GM12874 (cell line): ENCODE measurements at regions not wholly inside any gene's neighbourhood (a gene's known extent, or its start where the extent isn't known, plus 50 kb on each side); places are given as distances from the start of the nearest gene placed in this dataset.

ENCODE experiments used
- TF ChIP-seq, protein P1 (sequence below): IDR thresholded peaks from 2 replicates; pipeline ENCODE4 v1.5.1; 2011; ENCODE audit warnings: low read depth, mild to moderate bottlenecking, control low read depth, low read length, moderate library complexity; ENCODE audit not compliant: insufficient read depth

DNA sequence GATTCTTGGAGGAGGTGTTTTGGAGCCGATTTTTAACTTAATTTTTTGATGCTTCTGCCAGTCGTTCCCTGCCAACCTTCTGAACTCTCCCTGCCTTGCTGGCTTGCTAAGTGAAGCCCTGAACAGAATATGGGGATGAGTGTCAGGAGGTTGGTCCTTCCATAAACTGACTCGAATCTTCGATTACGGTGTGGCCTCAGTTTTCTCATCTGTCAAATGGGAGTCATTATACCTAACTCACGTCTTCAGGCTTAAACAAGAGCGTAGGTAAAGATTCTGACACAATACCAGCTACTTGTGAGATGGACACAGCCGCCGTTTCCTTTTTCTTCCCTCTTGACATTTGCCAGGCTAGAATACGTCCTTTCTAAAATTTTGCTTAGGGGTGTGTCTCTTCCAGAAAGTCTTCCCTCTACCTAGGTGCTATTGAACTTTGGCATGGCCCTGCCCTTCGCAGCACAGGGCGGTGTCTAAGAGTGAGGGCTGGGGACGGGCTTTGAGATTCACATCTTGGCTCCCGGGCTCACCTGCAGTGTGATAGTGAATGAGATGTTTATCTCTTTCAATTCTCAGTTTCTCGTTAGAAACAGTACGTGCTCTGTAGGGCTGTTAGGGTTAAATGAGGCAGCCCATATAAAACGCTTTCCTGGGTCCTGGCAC lies 190.6 kb upstream of the SDK2 start:
- TF ChIP-seq, protein P1, sequence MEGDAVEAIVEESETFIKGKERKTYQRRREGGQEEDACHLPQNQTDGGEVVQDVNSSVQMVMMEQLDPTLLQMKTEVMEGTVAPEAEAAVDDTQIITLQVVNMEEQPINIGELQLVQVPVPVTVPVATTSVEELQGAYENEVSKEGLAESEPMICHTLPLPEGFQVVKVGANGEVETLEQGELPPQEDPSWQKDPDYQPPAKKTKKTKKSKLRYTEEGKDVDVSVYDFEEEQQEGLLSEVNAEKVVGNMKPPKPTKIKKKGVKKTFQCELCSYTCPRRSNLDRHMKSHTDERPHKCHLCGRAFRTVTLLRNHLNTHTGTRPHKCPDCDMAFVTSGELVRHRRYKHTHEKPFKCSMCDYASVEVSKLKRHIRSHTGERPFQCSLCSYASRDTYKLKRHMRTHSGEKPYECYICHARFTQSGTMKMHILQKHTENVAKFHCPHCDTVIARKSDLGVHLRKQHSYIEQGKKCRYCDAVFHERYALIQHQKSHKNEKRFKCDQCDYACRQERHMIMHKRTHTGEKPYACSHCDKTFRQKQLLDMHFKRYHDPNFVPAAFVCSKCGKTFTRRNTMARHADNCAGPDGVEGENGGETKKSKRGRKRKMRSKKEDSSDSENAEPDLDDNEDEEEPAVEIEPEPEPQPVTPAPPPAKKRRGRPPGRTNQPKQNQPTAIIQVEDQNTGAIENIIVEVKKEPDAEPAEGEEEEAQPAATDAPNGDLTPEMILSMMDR, result no peak

DNA sequence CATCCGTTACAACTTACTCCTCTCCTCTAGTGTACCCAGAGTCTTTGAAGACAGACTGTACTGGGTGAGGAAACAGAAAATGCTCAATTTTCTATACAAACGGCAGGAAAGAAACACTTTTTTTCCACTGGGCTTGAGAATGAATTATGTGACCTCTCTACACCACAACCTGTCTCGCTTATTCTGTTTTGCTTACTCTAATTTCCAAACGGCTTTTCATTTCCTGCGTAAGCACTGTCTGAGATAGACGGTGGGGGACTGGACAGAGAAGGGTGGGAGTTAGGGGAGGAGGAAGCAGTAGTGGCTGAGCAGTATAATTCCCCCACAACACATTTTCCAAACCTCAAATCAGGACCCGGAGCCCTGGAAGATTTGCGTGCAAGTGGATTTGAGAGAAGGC lies 191.4 kb upstream of the SDK2 start:
- TF ChIP-seq, protein P1, result no peak

DNA sequence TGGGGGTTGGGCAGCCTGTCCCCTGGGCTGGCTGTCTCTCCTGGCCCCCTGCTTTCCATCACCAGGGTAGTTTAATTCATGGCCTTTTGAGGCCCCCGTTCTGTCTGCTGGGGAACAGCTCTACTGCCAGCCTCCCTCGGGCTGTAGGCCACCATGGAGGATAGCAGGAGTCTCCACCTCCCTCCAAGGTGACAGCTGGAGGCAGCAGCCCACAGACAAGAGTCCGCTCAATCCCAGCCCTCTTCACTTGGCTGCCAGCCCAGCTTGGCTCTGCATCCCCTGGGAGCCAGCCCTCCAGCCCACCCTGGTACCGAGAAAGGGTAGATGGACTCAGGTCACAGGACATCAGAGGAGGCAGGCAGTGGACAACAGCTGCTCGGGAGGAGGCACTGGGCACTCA lies 194.6 kb upstream of the SDK2 start:
- TF ChIP-seq, protein P1, result no peak

DNA sequence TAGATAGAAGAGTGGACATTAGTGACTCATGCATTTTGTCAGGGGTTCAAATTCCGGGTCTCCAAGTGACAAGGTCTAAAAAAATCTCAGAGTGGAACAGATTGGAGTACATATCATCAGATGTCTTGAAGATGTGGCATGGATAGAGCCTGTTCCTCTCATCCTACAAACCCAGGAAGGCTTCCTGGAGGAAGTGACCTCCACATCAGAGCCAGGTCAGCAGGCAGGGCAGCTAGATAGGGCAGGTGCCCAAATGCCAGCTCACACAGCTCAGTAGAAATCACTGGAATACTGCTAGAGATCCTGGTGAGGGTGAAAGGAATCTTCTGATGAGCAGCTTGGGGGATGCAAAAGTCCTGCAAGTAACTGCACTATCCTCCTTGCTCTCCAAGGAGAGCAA lies 196.6 kb upstream of the SDK2 start:
- TF ChIP-seq, protein P1, result no peak

DNA sequence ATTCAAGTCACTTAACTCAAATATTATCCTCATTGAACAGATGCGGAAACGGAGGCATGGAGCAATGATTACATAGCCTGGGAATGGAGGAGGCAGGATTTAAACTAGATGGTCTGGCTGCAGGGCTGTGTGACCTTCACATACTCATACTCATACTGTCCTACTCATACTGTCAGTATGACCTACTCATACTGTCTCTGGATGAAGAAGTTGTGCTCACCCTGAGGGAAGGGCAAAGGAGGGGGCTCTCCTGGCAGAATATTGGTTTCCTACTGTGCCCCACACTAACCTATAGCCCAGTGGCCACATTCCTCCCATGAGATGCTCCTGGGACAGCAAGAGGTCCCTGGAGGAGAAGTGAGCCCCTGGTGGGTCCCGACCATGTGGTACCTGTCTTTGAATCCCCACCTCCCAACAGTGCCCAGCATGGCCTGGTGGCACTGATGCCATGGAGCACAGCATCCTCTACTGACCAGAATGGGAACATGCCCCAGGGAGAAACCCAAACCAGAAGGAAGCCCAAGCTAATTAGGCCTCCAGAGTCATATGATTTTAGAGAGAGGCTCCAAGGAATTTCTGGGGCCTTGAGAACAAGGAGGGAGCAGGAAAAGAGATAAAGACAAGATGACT lies 197.3 kb upstream of the SDK2 start:
- TF ChIP-seq, protein P1, result peak; percentile 32; the same call in 1 of the 2 replicates

DNA sequence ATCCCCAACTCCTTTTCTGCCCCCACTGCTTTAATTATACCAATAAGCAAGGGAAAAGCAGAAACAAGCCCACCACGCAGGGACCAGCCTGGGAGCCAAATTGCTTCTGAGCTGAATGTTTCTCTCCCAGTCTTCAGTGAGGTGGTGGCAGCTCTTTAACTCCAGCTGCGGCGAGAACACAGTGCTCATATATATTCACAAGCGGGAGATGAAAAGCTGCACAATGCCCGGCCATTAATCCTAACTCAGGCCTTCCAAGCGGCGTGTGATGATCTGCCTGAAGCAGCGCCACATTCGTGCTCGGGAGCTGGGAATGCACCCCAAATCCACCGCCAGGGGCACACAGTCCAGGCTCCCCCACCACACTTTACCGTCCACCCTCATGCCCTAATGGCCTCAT lies 203.7 kb upstream of the SDK2 start:
- TF ChIP-seq, protein P1, result no peak

DNA sequence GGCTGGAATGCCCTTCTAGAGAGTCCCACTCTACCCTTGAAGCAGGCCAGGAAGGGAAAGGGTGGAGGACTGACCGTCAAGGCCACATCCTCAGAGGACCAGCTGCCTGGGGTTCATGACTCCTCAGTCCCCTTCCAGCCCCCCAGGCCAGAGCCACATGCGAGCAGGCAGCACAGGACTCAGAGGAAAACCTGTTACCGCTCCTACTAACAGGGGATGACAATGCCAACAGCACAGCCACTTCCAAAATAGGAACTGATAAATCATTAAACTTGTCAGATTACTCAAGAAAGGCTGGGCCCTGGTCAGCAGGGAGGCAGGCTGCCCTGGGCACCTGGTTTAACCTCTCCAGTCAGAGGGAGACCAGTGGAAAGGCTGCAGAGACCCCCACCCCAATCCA lies 206.2 kb upstream of the SDK2 start:
- TF ChIP-seq, protein P1, result no peak
